ENCODE measurements at regions not wholly inside any gene's neighbourhood (a gene's known extent, or its start where the extent isn't known, plus 50 kb on each side); places are given as distances from the start of the nearest gene placed in this dataset.
A peak's percentile ranks its signal among the peaks of the same experiment; 100 is the strongest.

DNA sequence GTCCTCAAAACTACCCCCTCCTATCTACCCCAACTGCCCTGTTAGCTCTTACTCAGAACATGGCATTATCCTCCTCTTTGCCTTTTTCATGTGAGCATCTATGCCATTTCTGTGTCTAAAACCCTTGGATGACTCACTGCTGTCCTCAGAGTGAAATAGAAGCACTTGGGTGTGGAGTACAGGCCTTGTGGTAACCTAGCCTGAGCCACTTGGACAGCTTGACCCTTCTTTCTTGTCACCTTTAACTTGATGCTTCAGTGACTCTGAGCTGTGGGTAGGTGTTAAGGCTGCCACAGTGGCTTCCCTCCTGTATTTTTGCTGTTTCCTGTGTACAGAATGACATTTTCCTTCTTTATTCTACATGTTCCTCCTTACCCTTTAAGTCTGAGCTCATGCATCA is 391.4 kb downstream of the SH3GL2 start:
- DNase-seq: no peak

DNA sequence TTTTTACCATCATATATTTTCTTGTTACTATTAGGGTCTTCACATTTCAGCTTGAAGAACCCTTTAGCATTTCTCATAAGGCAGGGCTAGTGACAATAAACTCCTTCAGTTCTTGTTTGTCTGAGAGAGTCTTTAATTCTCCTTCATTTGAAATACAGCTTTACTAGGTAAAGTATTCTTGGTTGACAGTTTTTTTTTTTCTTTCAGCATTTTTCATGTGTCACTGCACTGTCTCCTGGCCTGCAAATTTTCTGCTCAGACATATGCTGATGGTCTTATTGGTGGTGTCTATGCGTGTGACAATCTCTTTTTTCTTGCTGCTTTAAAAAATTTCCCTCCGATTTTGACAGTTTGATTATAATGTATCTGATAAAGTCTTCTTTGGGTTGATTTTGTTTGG is 399.9 kb downstream of the SH3GL2 start:
- DNase-seq: no peak

DNA sequence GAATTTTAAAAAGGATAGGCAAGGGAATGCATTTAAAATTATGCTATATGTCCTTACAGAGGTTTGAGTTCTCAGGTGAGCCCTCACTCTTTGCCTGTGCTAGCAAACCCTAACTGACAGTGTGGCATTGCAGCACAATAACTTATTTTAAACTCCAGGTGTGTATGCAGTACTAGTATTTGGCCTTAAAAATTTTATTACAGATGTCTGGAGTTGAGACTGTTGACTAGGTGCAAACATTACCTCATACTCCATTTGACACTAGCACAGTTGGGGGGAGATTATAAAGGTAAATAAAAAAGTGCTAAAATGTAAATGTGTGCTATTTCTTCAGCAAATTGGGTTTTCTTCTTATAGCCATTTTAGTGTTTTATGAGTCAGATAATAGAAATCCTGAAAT is 407.7 kb downstream of the SH3GL2 start:
- DNase-seq: no peak

DNA sequence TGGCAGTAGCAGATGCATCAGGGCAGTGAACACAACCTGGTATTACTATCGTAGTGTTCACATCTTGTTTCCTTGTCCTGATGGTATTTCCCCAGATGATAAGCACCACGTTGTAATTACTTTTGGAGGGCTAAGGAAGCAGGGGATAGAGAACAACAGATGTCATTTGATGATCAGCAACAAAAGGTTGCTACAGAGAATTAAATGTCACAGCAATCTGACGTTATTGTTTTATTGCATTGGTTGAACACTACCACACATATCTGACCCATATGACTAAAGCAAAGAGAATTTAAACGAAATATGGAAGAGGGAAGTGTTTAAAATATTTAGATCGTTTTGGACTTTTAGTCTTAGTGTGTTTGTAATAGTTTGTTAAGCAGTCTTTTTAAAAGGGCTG is 408.3 kb downstream of the SH3GL2 start:
- DNase-seq: no peak

DNA sequence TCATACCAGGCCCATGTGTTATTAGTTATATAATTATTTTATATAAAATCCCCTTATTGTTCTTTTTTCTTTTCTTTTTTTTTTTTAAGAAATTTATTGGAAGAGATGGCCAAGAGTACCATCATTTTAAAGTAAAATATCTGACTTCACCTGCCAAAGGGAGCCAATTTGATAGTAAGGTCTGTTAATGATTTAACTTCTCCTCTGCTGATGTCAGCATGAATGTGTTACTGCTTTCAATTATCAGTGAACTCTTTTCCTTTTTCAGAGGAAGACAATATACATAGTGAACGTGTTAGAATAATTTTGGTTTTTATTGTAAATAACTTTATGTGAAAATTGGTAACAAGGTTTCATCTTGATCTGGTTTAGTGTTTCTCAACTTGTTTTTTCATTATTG is 409.6 kb downstream of the SH3GL2 start:
- DNase-seq: no peak

DNA sequence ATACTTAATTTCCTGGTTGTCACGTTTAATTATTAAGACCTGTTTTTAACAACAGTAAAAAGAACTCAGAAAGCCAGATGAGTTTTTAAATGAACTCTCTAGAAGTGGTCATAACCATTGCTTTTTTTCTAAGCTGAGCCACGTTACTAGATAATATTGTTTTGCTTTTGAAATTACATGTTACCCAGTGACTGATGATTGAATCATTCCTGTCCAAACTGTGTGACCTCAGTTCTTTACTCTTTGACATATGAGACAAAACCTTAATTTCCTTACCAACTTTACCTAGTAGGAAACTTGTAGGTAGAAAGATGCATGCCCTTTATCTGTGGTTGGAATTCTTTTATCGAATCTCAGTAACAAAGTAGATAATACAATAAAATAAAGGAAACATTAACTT is 411.7 kb downstream of the SH3GL2 start:
- no peak for DNase-seq

DNA sequence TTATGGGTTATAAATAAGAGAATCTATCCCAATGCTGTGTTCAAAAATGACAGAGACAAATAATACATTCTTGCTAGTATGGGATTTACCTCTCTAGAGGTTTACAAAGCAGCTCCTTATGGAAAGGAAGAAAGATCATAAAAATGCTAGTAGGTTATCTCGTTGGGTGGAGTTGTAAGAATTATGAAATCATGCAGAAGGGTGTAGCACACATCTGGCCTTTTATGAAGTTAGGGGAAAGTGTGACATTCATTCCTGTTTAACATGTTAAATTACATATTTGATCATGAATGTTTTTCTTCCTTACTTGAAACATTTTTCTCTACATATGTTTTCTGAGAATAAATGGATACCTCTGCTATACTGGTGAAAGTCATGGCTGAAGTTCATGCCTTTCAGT is 414.2 kb downstream of the SH3GL2 start:
- DNase-seq: no peak

DNA sequence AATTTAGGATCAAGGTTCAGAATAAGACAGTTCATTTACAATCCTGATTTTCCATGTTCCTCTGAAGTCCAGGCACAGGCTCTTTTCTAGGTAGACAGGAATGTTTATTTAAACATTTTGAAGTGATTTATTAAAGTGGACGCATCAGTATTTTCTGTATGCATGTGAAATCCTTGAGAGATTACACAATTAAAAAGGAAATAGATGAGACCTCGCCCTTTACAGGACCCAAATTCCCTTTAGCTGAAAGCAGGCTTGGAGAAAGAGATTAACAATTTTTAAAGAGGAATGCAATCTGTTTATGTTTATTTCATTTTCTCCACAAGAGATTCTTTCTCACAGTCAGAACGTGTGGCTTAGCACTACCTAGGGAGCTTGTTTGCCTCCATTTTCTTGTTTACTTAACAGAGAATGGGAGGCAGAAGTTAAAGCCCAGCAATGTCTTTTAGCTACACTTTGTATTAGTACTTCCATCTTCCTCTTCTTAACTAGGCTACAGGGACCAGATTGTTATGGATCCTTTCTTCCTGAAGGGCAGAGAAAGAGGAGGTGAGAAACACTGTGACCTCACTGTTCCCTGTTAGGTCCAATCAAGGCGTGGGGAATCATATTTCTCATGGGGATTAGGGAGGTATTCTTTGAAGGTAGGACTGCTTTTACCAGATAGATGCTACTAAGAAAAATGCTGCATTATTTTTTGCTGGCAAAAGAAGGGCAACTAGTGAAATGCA is 416.0 kb downstream of the SH3GL2 start:
- no peak for DNase-seq

DNA sequence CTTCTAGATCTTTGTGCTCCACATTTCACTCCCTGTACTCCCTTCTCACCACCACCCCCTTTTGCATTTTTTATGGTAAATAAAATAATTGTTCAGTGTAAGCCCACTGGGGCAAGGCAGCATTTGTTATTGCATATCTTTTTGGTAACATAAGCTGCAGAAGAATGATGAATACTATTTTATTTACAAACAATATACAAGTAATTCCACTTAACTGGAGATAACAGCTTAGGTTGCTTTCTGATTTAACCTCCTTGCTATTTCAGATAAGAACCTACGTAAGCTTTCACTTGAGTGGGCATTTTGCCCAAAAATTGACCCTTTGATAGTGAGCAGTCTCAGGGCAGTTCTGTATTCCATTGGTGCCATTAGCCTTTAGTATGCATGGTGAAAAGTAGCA is 417.9 kb downstream of the SH3GL2 start:
- DNase-seq: no peak

DNA sequence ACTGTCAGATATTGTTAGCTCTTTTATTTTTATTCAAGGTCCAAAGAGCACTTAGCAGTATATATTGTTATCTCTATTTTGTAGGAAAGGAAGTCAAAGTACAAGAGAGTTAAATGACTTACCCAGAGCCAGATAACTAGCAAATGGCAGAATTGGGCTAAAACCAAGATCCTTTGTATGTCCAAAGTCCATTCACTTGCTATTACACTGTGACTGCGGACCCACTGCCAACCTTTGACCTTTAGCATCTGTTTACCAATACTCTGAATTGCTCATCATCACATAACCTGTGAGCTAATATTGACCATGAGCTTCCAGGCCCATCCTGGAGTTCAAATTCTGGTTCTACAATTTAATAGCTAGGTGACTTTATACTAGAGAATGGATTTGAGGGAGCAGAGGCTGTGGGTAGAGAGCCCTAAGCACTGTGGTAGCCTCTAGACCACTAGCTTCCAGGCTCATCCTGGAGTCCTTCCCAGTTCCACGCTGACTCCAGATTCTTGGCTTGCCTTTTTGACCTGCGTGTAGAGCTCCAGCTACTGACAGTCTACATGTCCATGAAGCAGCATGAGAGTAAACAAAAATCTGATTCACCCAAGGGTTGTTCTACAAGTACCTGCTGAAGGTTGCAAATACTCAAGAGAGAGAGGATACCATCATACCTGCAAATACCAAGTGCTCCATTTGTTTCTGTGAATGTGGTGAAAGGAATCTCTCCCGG is 424.0 kb downstream of the SH3GL2 start:
- no peak for DNase-seq

DNA sequence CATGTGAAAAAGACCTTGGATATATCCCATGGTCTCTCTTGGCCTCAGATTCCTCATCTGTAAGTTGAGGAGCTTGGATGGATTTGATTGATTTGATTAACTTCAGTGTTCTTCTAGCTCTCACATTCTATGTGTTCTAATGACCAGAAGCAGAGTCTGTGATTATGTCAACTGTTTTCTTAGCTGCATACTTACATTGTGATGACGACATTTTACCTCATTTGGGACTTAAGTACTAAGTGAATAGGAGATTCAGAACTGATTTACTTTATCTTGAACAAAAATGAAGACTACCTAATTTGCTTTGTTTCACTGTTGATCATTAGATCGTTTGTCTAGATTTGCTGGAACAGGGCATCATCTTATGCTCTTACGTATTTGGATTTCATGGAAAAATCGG is 427.7 kb downstream of the SH3GL2 start:
- no peak for DNase-seq

DNA sequence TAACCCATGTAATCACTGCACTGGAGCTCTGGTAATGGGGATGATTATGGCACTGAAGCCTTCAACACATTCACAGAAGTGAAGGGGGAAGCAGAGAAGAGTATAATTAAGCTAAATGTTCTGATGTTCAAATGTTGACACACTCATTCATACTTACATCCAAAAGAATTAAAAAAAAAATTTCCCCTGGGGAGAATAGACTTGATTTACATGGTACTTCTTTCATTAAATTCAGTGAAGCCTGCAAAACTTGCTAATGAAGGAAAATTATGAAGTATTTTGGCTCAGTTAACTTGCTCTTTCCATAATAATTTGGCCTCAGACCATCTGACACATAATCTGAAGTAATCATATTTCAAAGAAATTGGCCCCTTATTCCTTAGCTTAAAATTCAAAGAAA is 428.8 kb downstream of the SH3GL2 start:
- peak; percentile 92 for DNase-seq

DNA sequence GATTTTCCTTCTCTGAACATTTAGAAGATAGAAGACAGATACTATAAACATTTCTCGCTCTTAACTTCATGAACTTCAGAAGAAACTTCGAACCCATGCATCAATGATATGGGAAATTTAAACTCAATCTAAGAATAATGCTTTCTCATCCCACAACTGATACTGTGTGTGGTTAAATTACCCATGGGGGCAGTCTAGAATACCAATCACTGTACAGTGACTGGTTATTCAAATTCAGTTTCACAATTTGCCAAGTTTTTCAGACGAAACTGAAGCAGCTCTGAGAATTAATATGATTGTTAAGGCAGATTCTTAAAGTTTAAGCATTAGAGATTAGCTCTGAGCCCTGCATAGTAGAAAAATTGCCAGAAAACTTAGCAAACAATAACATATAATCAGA is 431.0 kb downstream of the SH3GL2 start:
- DNase-seq: no peak

DNA sequence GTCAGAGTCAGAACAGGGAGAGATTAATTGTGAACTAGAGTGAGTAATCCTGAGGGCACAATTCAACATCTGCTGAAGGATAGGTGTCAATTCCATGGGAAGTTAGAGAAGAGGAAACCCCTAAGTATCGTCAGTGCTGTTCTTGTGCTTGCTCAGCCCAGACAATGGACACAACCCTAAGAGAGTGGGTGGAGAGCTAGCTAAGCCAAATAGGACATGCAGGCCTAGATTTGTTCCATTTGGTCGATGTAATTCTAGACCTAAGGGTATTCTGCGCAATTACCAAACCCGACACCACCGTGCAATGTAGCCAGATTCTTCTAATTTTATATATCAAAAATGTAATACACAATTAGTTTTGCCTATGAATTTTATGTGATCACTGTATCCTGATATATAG is 431.6 kb downstream of the SH3GL2 start:
- no peak for DNase-seq

DNA sequence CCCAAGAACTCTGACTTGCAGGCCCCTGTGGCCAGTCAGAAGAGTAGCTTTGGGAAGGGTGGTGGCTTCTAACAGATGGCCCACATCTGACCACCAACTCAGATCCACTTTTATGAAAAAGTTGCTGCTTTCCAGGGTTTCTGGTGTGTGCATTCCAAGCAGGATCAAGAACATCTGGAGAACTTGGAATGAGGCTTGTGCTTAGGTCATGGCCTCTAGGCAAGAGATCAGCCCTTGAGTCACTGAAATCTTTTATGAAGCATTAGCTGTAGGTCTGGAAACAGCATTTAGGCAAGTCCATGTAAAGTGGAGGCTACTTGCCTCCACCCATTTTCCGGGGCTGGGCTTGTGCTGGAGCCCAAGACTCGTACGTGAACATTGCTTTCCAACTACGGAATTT is 433.3 kb downstream of the SH3GL2 start:
- no peak for DNase-seq

DNA sequence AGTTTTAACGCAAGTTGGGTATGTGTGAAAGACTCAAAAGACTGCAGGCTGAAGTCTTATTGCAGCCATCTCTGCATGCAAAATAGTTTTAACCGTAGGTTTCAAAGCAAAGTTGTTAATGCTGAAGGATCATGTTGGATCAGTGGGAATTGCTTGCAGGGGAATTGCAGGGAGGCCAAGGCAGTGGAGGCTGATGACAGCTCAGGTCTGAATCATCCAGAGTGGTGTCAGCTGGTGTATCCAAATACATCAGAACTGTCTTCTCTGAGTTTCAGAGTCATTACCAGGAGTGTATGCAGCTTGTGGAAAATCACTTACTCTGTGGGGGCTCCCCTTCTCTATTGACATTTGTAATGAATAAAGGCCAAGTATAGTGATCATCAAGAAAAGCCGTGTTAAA is 435.7 kb downstream of the SH3GL2 start:
- no peak for DNase-seq

DNA sequence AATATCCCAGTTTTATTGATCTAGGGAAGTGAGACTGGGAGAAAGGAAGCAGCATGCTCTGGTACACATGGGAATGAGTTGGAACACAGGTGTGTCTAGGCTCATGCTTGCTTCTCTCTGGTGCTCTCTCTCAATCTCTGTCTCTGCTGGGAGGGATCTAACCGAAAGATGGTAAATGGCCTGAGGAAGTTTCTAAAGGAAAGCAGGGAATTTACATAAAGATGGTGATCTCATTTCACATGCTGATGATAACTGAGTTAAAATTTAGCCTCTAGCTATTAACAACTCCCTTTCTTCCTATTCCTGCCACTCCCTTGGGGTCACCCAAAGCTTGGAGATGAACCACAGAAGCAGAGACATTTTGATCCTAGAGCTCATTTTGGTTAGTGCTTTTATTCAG is 436.2 kb downstream of the SH3GL2 start:
- no peak for DNase-seq

DNA sequence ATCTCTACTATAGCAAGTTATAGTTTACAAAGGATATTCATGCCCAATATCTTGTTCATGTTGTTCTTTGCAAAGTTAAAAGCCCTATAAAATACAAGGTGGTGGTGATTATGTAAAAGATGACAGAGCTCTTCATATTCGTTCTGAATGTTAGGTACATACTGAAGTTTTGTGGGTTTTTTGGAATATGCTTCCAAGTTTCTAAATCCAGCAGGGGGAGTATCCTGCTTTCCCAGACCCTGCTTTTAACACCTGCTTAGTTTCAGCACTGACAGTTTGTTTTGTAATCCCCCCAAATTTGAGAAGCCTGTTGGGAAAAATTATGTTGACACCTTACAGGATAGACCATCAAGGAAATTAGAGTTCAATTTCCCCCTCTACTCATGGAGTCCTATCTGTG is 438.3 kb downstream of the SH3GL2 start:
- DNase-seq: no peak

DNA sequence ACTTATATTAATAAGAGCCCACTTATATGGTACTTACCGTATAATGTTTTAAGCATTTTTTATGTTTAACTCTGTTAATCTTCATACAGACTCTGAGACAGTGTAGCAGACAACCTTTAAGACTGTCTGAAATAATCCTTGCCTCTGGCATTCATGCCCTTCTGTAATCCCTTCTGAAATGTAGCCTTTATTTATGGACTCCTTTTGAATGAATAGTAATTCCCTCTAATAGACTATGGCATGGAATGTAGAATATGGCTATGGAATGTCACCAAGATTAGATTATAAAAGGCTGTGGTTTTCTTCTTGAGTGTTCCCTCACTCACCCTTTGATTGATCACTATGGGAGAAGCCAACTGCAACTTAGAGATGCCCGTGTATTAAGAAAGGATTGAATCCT is 439.4 kb downstream of the SH3GL2 start:
- no peak for DNase-seq

DNA sequence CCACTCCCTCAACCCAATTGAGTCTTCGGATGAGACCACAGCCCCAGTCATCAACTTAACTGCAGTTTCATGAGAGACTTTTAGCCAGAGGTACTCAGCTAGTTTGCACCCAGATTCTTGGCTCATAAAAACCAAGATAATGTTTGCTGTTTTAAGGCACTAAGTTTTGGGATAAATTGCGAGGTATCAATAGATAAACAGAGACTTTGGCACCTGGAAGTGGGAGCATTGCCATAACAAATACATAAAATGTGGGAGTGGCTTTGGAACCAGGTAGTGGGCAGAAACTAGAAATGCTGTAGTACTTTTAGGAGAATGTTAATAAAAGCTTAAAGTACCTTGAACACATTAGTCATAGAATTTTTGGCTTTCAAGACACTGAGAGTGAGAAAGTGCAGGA is 439.8 kb downstream of the SH3GL2 start:
- DNase-seq: no peak

DNA sequence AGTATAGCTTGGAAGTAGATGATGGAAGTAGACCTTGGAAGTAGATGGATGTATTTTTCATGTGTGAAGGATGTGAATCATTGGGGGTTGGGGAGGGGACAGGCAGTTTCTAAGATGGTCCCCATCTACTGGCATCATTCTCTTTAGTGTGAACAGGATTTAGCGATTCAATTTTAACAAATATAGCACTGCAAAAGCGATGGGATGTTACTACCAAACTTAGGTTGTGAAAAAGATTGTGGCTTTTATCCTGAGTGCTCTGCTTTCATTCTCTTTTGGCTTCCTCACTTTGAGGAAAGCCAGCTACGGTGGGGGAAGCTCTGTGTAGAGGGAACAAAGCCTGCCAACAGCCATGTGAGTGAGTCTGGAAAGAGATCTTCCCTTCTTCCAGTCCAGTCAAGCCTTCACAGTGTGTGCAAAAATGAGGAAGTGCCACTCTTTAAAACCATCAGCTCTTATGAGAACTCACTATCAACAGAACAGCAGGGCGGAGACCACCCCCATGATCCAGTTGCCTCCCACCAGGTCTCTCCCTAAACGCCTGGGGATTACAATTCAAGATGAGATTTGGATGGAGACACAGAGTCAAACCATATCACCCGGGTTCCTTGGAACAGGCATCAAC is 441.4 kb downstream of the SH3GL2 start:
- no peak for DNase-seq

DNA sequence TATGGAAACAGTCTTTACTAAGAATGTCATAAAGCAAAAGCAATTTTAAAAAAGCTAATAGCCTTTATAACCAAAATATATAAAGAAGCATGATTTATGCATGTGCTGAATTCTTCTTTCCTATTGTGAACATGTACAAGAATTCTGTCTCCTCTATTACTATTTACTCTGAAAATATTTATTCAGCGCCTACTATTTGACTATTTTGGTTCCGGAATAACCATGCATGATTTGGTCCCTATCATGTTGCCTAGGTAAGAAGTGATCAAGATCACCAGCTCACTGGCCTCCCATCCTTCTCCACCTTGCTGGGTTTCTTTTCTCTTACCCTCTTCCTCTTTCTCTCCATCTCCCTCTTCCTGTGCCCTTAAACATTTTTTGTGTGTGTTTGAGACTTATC is 443.8 kb downstream of the SH3GL2 start:
- DNase-seq: no peak

DNA sequence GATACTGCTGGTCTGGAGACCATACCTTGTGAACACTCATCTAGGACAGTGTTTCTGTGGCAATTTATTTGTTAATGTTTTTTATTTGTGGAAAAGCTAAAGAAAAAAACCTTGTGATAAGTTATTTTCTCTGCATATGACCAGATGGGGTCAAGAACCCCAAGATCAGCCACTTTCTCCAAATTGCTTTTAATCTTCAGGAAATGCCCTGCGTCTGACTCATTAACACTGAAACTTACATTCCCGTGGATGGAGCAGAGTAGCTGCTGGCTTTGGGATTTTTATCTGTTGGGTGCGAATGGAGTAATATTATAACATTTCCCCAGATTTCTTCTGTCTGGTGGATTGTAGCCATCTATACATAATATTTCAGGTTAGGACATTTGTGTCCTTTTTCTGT is 444.5 kb downstream of the SH3GL2 start:
- no peak for DNase-seq

DNA sequence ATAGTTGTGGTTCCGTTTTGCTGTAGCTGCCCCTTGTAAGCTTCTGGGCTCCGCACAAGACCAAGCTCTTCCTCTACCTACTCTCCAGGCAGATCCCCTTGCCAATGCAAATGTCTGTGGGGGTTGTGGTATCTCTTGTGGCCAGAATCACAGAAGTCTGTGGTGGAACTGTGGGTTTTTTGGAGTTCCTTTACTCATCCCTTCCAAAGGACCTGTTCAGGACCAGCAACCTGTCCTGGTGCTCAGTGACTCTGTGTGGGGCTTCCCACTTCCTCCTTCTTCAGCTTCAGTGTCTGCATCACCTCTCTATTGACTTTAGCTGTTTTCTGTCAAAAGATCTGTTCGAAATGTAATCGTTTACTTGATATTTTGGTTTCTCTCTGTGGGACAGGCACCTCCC is 441.3 kb upstream of the ADAMTSL1 start:
- DNase-seq: no peak
